ENCODE measurements at regions not wholly inside any gene's neighbourhood (a gene's known extent, or its start where the extent isn't known, plus 50 kb on each side); places are given as distances from the start of the nearest gene placed in this dataset.

GRCh38 chr2:66721776-66722175, 286.9 kb downstream of the MEIS1 start:
- no peak for DNase-seq (ENCODE audit: low spot score)

- no peak for DNase-seq (ENCODE audit: low spot score)
Observed at GRCh38 chr2:66724241-66724640, 289.3 kb downstream of the MEIS1 start.

- no peak for DNase-seq (ENCODE audit: low spot score)
Observed at GRCh38 chr2:66729416-66730330, 294.7 kb downstream of the MEIS1 start.

GRCh38 chr2:66730441-66730840, 295.5 kb downstream of the MEIS1 start:
- DNase-seq (ENCODE audit: low spot score) = no peak

GRCh38 chr2:66733364-66733999, 298.6 kb downstream of the MEIS1 start:
- DNase-seq (ENCODE audit: low spot score) = no peak

GRCh38 chr2:66748939-66749338, 314.0 kb downstream of the MEIS1 start:
- DNase-seq (ENCODE audit: low spot score) = no peak

GRCh38 chr2:66749566-66749965, 314.6 kb downstream of the MEIS1 start:
- no peak for DNase-seq (ENCODE audit: low spot score)

GRCh38 chr2:66753257-66753656, 318.3 kb downstream of the MEIS1 start:
- no peak for DNase-seq (ENCODE audit: low spot score)

GRCh38 chr2:66753660-66754059, 318.7 kb downstream of the MEIS1 start:
- no peak for DNase-seq (ENCODE audit: low spot score)

GRCh38 chr2:66755974-66756373, 321.0 kb downstream of the MEIS1 start:
- no peak for DNase-seq (ENCODE audit: low spot score)

- no peak for DNase-seq (ENCODE audit: low spot score)
Observed at GRCh38 chr2:66761826-66762225, 326.9 kb downstream of the MEIS1 start.

- DNase-seq (ENCODE audit: low spot score) = no peak
Observed at GRCh38 chr2:66762761-66763160, 327.8 kb downstream of the MEIS1 start.

- no peak for DNase-seq (ENCODE audit: low spot score)
Observed at GRCh38 chr2:66766582-66766981, 331.7 kb downstream of the MEIS1 start.

GRCh38 chr2:66771359-66771976, 336.5 kb downstream of the MEIS1 start:
- no peak for DNase-seq (ENCODE audit: low spot score)

- no peak for DNase-seq (ENCODE audit: low spot score)
Observed at GRCh38 chr2:66772618-66773017, 337.7 kb downstream of the MEIS1 start.

- DNase-seq (ENCODE audit: low spot score) = no peak
Observed at GRCh38 chr2:66775730-66776422, 341.0 kb downstream of the MEIS1 start.

- no peak for DNase-seq (ENCODE audit: low spot score)
Observed at GRCh38 chr2:66781804-66782203, 346.9 kb downstream of the MEIS1 start.

- no peak for DNase-seq (ENCODE audit: low spot score)
Observed at GRCh38 chr2:66782780-66783361, 347.9 kb downstream of the MEIS1 start.

GRCh38 chr2:66789741-66790140, 354.8 kb downstream of the MEIS1 start:
- DNase-seq (ENCODE audit: low spot score) = no peak

- DNase-seq (ENCODE audit: low spot score) = no peak
Observed at GRCh38 chr2:66790651-66791181, 355.8 kb downstream of the MEIS1 start.

GRCh38 chr2:66794070-66794469, 359.1 kb downstream of the MEIS1 start:
- no peak for DNase-seq (ENCODE audit: low spot score)

GRCh38 chr2:66794551-66794950, 359.6 kb downstream of the MEIS1 start:
- DNase-seq (ENCODE audit: low spot score) = no peak

Measured in HuH-7.5 (cell line).